K562 (cell line): ENCODE measurements at regions not wholly inside any gene's neighbourhood (a gene's known extent, or its start where the extent isn't known, plus 50 kb on each side); places are given as distances from the start of the nearest gene placed in this dataset.

Experiments used
- ATAC-seq: fragments of 200-7000 bp; cut with Tn5 transposase; 3 replicates; pipeline ENCODE4 v1.9.1; 2020; ENCODE audit warnings: moderate library complexity
- BruUV-seq: library from RNA; stranded (reverse); fragments of 400-500 nt; replicated peaks from 2 replicates; lab custom pipeline; 2021; lab: Mats Ljungman, UMichigan
- CTCF ChIA-PET: fragments of 300-600 bp; formaldehyde crosslinking; extraction: SDS; loops from one replicate; lab custom pipeline; 2021; ENCODE audit warnings: low intra/inter-chr PET ratio; lab: Yijun Ruan, JAX
- POLR2A ChIA-PET: fragments of 300-600, 350-650 bp; sonication (Branson Sonifier 250); formaldehyde crosslinking; extraction: SDS; loops from one replicate; lab custom pipeline; 2021; ENCODE audit warnings: antibody characterized with exemption, inconsistent platforms; lab: Yijun Ruan, JAX
- DNase-seq, 4 experiments: peaks; one replicate each; pipeline versions ENCODE4 v3.0.0 to v3.0.0-alpha.2; 2011 to 2018; ENCODE audit warnings: low spot score in 3 of 4, mixed read lengths in 3 of 4; ENCODE audit errors: extremely low read depth in 1 of 4
- FAIRE-seq: peaks from 2 replicates; lab custom pipeline; 2011; peaks lifted over from hg19 to GRCh38; lab: Jason Lieb, UNC
- H2AFZ ChIP-seq: 2 replicates; pipeline ENCODE4 v1.6.0; 2011; ENCODE audit warnings: low read depth, low read length, control low read depth, inconsistent platforms
- H3K27ac ChIP-seq: fragments of 200-600 bp; 3 replicates; pipeline ENCODE4 v1.8.0; 2011; ENCODE audit warnings: low read depth, mild to moderate bottlenecking, control low read depth, inconsistent platforms, low read length, moderate library complexity, mixed read lengths; ENCODE audit errors: extremely low read depth
- H3K27me3 ChIP-seq, 2 experiments: fragments of 300-600 bp in 1 of 2; 2 replicates in 1 of 2; 3 replicates in 1 of 2; pipeline versions ENCODE4 v1.6.0 to v1.8.0; 2011; ENCODE audit warnings: inconsistent platforms in 2 of 2, low read length in 2 of 2, mild to moderate bottlenecking in 1 of 2, mixed read lengths in 1 of 2, moderate library complexity in 1 of 2; ENCODE audit not compliant: control insufficient read depth in 2 of 2, insufficient read depth in 2 of 2
- H3K36me3 ChIP-seq: fragments of 300-600 bp; 3 replicates; pipeline ENCODE4 v1.8.0; 2011; ENCODE audit warnings: mild to moderate bottlenecking, low read length, inconsistent platforms; ENCODE audit not compliant: control insufficient read depth, insufficient read depth
- H3K4me1 ChIP-seq, 2 experiments: fragments of 200-600 bp in 1 of 2; replicated peaks in 1 of 2; 2 replicates in 1 of 2; 3 replicates in 1 of 2; pipeline versions ENCODE4 v1.5.1 to v1.8.0; 2011; ENCODE audit warnings: inconsistent platforms in 2 of 2, low read length in 2 of 2, mild to moderate bottlenecking in 1 of 2, mixed read lengths in 1 of 2, moderate library complexity in 1 of 2; ENCODE audit not compliant: control insufficient read depth in 2 of 2, insufficient read depth in 2 of 2
- H3K4me2 ChIP-seq: 2 replicates; pipeline ENCODE4 v1.6.1; 2011; ENCODE audit warnings: low read length, control low read depth, inconsistent platforms, mixed read lengths; ENCODE audit not compliant: insufficient read depth
- H3K4me3 ChIP-seq: fragments of 200-600 bp; sonication (generic), shearing (Covaris generic); 2 replicates; pipeline ENCODE4 v1.5.1; 2016; ENCODE audit warnings: control low read depth, inconsistent platforms
- H3K79me2 ChIP-seq: fragments of 200-600 bp; 3 replicates; pipeline ENCODE4 v1.8.0; 2011; ENCODE audit warnings: low read length, inconsistent platforms; ENCODE audit not compliant: control insufficient read depth, insufficient read depth
- H3K9ac ChIP-seq, 2 experiments: 2 replicates each; pipeline versions ENCODE4 v1.6.0 to v1.6.1; 2011; ENCODE audit warnings: low read depth in 2 of 2, low read length in 2 of 2, control low read depth in 1 of 2, inconsistent platforms in 1 of 2, mild to moderate bottlenecking in 1 of 2, mixed read lengths in 1 of 2; ENCODE audit not compliant: insufficient read depth in 1 of 2
- H3K9me1 ChIP-seq: one replicate; pipeline ENCODE4 v1.6.0; 2011; ENCODE audit warnings: inconsistent platforms, mild to moderate bottlenecking, low read length, moderate library complexity; ENCODE audit not compliant: control insufficient read depth, insufficient read depth
- H3K9me3 ChIP-seq: replicated peaks from 2 replicates; pipeline ENCODE4 v1.5.1; 2011; ENCODE audit warnings: low read depth, low read length, inconsistent platforms; ENCODE audit not compliant: control insufficient read depth, insufficient read depth
- H4K20me1 ChIP-seq: replicated peaks from 2 replicates; pipeline ENCODE4 v1.6.1; 2011; ENCODE audit warnings: low read length, inconsistent platforms, mixed read lengths; ENCODE audit not compliant: control insufficient read depth, insufficient read depth
- ATF1 ChIP-seq, 2 experiments: fragments of 450-650 bp in 1 of 2; IDR thresholded peaks; 2 replicates each; pipeline ENCODE4 v1.6.1; 2016; ENCODE audit warnings: missing compliant biosample characterization in 1 of 2, missing genetic modification characterization in 1 of 2
- CHD1 ChIP-seq: fragments of 200-600 bp; sonication (generic); IDR thresholded peaks from one replicate; pipeline ENCODE4 v1.6.1; 2012; ENCODE audit warnings: mild to moderate bottlenecking, moderate library complexity, low read length, inconsistent platforms
- NFRKB ChIP-seq: fragments of 450-650 bp; IDR thresholded peaks from 2 replicates; pipeline ENCODE4 v1.6.1; 2016; ENCODE audit warnings: low read depth
- NR4A1 ChIP-seq, 2 experiments: fragments of 250-450 bp in 1 of 2; fragments of 450-650 bp in 1 of 2; sonication (Bioruptor Pico) in 1 of 2; IDR thresholded peaks; 2 replicates each; pipeline versions ENCODE4 v1.4.0 to v1.6.1; 2016 to 2020; ENCODE audit warnings: mild to moderate bottlenecking in 2 of 2, missing compliant biosample characterization in 1 of 2, missing genetic modification characterization in 1 of 2, moderate library complexity in 1 of 2
- POLR2G ChIP-seq: fragments of 200-400 bp; formaldehyde crosslinking; IDR thresholded peaks from 2 replicates; pipeline ENCODE4 v1.6.1; 2017; ENCODE audit warnings: low read depth, mild to moderate bottlenecking, antibody characterized with exemption, low read length, moderate library complexity
- WGBS: fragments of 100-300 bp; shearing (Covaris generic); methylation state at CpG from one replicate; pipeline ENCODE4 v1.1.6; 2016; ENCODE audit warnings: low coverage, mixed read lengths; ENCODE audit not compliant: insufficient coverage; ENCODE audit errors: missing lambda C conversion rate; 5-methylcytosine and 5-hydroxymethylcytosine counted together
- in situ Hi-C: fragments of 300-500 bp; cut with MboI; formaldehyde crosslinking; loops from 4 replicates; pipeline ENCODE4 v1.15.0; 2018; ENCODE audit warnings: inconsistent platforms, mixed read lengths
- intact Hi-C: fragments of 100-400 bp; cut with micrococcal nuclease; formaldehyde crosslinking; loops from 2 replicates; pipeline ENCODE4 v1.14.2; 2022

- intact Hi-C loops (no loop called here), in situ Hi-C loops (no loop called here)
- Histone ChIP-seq H3K27ac (no peak overlapping the region), H3K9ac (no peak overlapping the region), H3K9me3 (peaks cover 5% of the 10 kb centered on the region; the same call in 1 of the 2 replicates), H2AFZ (no peak overlapping the region), H3K79me2 (no peaks in the 10 kb centered on the region), H3K9me1 (no peaks in the 10 kb centered on the region), H3K4me3 (no peak overlapping the region), H3K27me3 (no peaks in the 10 kb centered on the region), H4K20me1 (no peaks in the 10 kb centered on the region), H3K4me1 (no peaks in the 10 kb centered on the region; a peak in 1 of 5 replicates), H3K36me3 (no peaks in the 10 kb centered on the region), H3K4me2 (no peak overlapping the region)
- BruUV-seq, result no TSS peak
- TF ChIP-seq CHD1 (no peak), NFRKB (no peak), POLR2G (no peak), ATF1 (CRISPR knock-in tag; IDR thresholded peaks at IDR 0.05) (no peak), ATF1 (tag; IDR thresholded peaks at IDR 0.05) (no peak), NR4A1 (CRISPR knock-in tag; IDR thresholded peaks at IDR 0.05) (no peak), NR4A1 (tag; IDR thresholded peaks at IDR 0.05) (no peak)
- FAIRE-seq (no peak), DNase-seq (no peak), ATAC-seq (no peak)
- POLR2A ChIA-PET, result no interaction called here
- CTCF ChIA-PET, result no interaction called here
- 0% methylated on average over 17 of the region's 23 CpGs for WGBS
Measured at GRCh38 chr22:48588151-48588877, 1239.4 kb downstream of the BRD1 start.
